ENCODE measurements at regions not wholly inside any gene's neighbourhood (a gene's known extent, or its start where the extent isn't known, plus 50 kb on each side); places are given as distances from the start of the nearest gene placed in this dataset.
A peak's percentile ranks its signal among the peaks of the same experiment; 100 is the strongest.
"Not testable (repeated sequence)": the region's sequence is repeated elsewhere in the genome, so short reads cannot be mapped to it uniquely, and the experiment has no call there.

DNA sequence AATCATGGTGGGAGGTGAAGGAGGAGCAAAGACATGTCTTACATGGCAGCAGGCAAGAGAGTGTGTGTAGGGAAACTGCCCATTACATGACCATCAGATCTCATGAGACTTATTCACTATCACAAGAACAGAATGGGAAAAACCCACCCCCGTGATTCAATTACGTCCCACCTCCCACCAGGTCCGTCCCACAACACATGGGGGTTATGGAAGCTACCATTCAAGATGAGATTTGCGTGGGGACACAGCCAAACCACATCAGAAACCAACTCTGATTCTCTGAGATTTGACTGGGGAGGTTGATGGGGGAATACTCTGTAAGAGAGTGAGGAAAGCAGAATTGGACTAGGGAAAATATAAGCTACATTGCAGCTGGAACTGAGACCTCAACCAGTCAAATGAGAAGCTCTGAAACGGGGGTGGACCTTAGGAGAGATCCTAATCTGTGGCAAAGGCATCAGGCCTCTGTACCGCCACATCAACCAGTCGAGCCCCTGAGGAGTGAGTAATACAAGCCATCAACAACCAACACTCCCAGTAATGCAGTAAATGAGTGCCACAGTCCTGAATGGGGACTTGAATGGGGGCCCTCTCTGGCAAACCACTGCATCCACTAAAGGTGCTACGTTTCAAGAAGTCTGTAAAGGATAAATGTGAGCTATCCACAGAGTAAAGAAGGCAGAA, 207.9 kb upstream of the GADL1 start:
- no peak for DNase-seq

DNA sequence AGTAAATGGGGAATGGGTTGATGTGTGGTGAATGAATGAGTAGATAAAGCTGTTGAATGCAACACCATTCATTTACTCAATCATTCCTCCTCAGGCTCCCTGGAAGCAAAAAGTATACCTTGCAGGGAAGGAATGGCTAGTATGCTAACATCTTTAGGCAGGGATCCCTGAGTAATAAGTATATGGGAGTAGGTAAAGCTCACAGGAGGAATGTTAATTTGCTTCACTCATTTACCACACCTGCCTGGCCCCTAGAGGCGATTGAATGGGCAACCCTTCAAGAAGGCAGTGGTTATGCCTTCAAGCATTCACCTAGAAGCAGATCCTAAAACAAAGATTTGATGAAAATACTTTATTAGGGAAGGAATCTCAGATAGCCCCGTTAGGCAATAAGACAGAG, 208.7 kb upstream of the GADL1 start:
- no peak for DNase-seq

DNA sequence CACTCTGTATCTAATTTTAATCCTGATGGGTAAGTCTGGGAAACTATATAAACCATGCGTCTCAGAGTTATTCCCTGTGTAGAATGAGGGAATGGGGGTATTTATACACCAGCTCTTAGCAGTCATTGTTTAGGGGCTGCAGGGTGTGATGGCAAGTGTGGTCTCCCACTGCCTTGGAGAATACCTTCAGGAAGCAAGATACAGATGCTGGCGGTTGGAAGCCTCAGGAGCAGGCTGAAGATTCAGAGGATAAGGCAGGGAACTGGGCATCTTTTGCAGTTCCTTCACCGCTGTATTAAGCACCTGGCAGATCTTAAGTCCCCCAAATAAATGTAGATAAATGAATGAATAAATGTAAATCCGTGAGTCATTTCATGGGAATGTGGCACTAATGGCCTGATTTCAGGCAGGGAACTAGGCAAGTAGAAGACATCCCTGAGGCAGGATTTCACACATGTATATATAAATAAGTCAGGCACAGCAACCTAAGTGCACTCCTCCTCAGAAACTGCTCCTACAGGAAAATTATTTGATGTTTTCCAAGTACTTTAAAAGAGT, 209.2 kb upstream of the GADL1 start:
- no peak for DNase-seq

DNA sequence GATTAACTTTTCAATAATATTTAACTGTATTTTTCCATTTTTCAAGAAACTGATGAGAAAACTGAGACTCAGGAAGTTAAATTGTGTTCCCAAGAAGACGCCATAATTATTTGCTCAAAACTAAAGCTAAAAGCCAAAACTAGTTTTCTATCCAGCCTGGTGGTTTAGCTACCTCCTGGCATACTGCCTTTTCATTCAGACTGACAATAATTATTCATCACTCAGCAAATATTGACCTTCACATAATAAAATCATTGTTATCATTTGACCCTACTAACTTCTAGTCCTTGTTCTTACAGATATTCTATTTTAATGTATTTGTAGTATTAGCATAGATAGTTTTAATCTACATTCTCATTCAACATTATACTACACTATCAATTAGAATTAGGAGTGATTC, 210.6 kb upstream of the GADL1 start:
- DNase-seq: no peak

DNA sequence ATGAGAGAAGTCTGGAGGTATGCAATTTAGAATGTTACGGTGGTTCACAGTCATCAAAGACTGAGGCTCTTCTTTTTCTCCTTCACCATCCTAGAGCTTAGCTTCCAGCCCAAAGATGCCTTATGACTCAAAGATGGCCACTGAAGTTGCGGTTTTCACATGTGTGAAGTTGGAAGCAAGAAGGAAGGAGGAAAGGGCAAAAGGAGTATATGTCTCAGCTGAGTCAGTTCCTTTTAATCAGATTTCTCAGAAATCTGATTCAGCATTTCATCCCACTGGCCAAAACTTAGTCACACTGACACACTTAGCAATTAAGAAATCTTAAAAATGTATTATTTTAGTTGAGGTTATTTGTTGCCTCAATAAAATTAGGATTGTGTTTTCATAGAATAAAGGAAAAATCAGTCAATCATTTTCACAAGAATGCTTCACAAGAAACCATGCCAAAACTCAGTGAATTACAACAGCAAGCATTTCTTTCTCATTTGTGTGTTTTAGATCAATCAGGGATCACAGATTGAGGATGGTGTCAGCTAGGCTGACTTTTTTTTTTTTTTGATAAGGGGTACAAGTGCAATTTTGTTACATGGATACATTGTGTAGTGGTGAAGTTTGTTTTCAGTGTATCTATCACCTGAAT, 211.1 kb upstream of the GADL1 start:
- no peak for DNase-seq

DNA sequence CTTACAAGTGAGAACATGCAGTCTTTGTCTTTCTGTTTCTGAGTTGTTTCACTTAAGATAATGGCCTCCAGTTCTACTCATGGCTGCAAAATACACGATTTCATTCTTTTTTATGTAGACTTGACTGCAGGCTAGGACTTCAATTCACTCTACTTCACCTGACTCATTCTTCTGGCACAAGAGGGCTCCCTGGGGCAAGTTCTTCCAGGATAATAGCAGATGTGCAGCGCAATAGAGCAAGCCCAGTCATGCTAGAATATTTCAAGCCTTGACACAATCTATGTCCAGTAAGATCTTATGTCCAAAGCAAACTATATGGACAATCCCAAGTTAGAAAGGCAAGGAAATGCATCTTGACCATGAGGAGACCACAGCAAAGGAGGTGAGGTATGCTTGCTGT, 211.7 kb upstream of the GADL1 start:
- no peak for DNase-seq

DNA sequence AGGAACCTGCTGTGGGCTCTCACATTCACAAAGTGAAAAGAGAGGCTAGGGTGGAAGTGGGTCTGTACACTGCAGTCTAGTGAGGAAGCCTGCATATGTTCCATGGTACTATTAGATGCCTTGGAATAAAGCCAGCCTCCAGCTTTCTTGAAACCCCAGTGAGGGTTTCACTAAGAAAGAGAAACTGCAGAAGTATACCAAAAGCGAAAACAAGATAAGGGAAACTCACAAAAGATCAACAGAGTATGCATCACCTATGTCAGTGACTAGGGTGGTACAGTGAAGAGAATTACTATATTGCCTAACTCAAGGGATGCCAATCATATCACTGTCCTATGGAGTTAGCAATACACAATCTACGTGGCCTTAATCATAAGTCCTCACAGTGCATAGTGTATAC, 212.5 kb upstream of the GADL1 start:
- DNase-seq: no peak

DNA sequence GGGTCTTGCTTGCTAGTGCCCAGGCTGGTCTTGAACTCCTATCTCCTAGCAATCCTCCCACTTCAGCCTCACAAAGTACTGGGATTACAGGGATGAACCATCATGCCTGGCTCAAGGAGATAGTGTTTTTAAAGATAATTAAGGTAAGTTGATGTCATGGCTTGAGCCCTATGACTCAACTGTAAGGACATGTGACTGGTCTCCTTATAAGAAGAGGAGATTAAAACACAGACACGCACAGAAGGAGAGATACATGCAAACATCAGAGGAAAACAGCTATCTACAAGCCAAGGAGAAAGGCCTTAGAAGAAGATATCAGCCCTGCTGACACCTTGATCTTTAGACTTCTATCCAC, 220.4 kb upstream of the GADL1 start:
- DNase-seq: no peak

DNA sequence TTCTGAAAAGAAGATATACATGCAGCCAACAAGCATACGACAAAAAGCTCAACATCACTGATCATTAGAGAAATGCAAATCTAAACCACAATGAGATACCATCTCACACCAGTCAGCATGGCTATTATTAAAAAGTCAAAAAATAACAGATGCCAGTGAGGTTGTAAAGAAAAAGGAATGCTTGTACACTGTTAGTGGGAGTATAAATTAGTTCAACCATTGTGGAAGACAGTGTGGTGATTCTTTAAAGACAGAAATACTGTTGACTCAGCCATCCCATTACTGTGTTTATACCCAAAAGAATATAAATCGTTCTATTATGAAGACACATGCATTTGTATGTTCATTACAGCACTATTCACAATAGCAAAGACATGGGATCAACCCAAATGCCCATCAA, 221.1 kb upstream of the GADL1 start:
- DNase-seq: not testable (repeated sequence)

DNA sequence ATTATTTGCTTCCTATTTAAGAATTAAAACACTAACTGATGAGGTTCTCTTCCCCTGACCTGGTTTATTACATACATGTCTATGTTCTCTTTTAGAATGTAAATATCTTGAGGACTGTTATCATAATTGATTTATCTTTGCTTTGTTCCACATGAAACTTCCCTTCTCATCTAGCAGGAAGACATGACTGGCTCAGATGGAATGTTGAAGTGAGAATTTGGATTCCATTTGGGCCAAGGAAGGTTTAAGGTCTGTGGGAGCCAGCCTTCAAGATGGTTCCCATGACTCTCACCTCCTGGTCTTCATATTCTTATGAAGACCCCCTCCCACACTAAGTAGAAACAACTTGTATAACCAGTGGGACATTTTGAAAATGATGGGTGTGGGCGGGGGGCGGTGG, 222.2 kb upstream of the GADL1 start:
- DNase-seq: no peak

DNA sequence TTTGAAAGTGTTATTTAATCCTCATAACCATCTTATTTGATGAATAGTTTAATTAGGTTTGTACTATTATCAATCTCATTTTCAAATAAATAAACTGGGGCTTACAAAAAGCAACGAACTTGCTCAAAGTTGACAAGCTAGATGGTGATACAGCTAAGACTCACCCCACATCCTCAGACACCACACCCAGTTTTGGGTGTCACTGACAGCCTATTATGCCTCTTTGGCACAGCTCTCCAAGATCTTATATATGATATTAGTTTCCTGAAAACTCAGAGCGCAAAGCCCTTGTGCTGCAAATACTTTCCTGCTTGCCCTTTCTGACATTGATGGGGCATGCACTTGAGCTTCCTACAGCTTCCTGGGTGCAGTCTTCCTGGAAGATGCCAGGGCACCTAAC, 223.4 kb upstream of the GADL1 start:
- no peak for DNase-seq

DNA sequence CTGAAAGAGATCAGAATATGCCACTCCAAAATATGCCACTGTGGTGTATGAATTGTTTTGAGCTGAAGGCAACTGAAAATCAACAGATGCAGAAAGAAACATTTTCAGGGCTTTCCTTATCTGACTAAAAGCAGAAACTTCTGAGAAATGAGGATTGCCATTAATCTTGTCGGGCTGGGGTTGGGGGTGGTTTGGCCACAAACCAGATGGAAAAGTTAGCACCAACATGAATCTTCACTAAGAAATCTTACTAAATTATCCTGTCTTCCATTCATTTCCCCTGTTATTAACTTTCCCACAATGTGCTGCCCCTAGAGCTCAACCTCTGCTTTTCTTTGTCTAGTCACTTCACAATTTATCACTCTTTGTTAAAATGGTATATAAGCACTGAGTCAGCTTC, 229.9 kb upstream of the GADL1 start:
- DNase-seq: no peak

DNA sequence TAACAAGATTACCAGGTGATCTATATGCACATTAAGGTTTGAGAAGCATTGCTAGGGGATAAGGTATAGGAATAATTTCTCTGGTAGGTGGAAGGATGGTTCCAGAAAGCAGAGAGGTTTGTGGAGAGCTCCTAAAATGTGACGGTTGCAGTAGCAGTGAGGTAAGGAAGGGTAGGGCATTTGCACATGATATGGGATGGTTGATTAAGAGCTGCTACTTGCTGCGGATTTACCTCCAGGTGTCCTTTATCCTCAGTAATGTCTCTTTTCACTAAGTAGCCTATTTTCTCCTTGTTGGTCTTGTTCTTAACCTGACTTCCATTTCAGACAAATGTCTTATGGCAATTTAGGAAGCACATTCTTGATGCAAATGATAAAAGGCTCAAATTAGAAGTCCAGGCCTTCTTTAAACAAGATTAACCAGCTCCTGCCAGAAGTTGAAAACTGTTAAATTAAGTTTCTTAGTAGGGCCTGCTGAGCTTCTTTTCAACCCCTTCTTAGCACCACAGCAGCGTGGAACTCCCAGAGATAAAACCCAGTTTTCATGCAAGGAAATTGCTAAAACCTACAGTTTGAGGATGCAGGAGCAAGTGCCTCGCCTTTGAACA, 231.1 kb upstream of the GADL1 start:
- peak in 1 of 2 experiments; percentile 20 for DNase-seq

DNA sequence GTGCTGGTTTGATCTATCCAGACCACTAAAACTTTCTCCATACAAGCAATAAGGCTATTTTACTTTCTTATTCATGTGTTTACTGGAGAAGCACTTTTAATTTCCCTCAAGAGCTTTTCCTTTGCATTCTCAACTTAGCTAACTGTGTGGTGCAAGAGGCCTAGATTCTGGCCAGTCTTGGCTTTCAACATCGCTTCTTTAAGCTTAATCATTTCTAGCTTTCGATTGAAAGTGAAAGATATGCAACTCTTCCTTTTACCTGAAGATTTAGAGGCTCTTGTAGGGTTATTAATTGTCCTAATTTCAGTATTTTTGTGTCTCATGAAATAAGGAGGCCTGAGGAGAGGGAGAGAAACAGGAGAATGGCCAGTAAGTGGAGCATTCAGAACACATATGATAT, 234.8 kb upstream of the GADL1 start:
- DNase-seq: no peak

DNA sequence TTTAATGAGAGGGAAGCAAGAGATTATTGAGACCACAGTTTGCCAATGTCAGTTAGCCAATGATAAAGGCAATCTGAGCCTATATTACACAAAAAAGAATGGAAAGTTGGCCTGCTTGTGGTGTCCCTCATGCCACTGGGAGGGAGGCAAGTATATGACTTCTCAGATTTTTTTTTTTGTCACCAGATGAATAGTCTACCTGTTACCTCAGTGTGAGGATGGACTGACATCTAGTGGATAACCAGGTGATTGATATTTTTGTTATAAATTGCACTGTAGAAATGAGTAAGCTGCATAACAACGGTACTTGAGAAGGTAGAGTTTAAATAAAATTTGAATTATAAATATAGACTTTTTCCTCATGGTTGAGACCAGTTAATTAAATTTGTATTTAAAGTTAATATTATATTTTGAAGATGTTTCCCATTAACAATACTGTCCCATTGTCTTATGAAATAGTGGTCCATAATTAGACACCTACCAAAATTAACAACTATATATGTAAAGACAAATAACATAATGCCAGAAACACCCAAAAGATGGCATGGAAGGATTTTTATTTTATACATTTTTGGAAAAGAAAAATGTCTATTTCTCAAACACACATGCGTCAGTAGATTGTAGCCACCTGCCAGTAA, 237.8 kb upstream of the GADL1 start:
- peak in 1 of 2 experiments; percentile 60 for DNase-seq

DNA sequence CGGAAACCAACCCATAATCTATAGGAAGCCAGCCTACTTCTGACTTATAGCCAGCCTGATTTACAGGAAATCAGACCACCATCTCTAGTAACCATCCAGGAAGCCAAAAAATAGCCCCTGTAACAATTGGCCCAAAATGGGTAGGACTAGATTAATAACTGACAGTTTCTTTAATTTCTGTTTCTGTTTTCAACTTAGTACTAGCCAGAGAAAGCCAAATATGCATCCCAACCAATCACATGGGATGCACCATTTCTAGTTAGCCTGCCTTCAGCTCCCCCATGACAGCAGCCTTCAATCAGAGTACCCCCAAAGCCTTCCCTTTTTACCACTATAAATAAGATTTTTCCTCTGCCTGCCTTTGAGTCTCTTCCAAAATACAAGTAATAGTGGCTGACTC, 239.1 kb upstream of the GADL1 start:
- no peak for DNase-seq

DNA sequence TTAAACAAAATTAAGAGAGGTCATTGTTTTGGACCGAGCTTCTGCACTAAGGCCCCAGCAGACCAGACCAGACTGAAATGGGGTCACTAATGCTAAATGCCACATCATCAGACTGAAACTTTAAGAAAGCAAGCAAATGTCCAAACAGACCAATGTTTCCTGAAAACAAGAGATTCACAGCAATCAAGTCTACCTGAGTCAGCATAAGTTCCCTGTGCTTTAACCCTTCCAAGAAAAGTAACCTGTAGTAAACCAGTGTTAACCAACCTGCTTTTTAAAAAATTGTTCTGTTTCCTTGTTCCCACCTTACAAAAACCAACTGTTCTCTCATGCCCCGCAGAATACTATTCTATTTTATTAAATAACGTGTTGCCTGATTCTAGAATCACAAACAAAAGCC, 241.1 kb upstream of the GADL1 start:
- DNase-seq: no peak

DNA sequence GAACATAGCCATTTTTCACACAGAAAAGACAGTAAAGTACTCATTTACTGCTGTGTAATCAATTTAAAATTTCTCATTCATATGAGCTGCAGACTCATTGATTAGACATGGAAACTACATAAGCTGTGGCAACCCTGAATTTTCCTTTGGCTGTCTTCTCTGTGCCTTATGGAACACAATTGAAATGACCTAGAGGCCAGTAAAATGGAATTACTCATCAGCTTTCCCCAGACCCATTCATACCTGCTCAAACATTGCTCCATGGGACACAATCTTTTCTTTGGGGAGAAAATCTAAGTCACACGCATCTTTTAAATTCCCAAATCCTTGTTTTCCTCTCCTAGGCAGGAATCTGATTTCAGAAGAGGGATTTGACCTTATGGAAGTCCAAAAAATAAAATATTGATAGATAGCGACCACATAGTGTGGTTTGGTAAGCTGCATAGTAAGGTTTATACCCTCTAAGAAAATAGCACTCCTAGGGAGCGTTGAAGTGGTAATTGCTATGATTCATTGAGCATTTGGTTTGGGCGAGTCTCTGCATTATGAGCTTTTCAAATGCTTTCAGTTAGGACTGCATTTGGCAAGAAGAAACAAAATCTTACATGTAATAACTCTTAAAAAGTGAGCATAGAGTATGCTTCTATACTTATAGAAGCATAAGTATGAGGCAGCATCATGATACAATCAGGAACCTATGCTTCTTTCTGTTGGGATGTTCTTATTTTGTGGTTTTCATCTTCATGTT, 243.4 kb upstream of the GADL1 start:
- no peak for DNase-seq

DNA sequence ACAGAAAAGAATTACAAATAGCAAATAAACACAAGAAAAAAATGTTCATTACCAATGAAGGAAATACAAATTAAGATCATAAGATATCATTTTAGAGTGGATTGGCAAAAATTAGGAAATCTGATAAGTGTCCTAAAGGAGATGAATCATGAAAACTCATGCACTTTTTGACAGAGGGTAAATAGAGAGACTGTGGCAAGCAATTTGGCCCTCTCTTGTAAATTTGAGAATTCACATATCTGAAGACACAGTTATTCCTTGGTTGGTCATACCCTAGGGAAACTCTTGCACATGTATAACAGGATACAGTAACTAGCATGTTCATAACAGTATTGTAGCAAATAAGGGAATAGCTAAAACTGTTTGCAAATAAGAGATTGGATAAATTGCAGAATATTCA, 246.0 kb upstream of the GADL1 start:
- no peak for DNase-seq

DNA sequence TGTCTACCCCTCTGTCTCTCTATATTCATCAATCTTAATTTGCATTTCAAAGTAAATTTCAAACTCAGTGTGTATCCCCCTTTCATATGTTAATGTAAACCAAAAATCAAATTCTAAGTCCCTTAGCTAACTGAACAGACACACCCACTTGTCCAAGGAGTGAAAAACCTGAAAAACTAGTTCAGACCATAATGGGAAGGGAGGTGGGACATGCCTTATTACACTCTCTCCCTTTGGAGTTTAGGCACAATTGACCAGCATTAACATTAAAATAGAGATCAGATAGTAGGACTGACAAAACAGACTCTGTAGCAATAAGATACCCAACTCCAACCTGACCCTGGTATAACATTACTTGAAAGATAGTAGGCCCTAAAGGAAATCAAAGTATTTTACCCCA, 247.7 kb upstream of the GADL1 start:
- no peak for DNase-seq

DNA sequence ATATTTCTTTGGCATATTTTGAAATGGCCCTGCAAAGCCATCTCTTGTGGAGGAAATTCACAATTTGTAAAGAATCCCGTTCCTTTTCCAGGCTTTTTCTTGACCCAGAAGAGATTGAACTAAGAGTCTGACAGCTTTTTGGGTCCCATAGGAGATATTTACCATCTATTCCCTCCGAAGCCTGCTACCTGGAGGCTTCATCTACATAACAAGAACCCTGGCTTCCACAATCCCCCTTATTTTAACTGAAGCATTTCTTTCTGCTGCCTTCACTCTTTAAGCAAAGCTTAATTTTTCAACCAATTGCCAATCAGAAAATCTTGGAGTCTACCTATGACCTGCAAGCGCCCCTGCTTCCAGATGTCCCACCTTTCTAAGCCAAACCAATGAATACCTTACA, 248.1 kb upstream of the GADL1 start:
- DNase-seq: no peak

DNA sequence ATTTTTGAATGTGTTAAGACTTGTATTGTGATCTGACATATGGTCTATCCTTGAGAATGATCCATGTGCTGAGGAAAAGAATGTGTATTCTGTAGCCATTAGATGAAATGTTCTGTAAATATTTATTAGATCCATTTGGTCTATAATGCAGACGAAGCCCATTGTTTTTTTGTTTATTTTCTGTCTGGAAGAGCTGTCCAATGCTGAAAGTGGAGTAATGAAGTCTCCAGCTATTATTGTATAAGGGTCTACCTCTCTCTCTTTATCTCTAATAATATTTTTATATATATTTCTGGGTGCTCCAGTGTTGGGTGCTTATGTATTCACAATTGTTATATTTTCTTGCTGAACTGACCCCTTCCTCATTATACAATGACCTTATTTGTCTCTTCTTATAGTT, 250.6 kb upstream of the GADL1 start:
- no peak for DNase-seq

DNA sequence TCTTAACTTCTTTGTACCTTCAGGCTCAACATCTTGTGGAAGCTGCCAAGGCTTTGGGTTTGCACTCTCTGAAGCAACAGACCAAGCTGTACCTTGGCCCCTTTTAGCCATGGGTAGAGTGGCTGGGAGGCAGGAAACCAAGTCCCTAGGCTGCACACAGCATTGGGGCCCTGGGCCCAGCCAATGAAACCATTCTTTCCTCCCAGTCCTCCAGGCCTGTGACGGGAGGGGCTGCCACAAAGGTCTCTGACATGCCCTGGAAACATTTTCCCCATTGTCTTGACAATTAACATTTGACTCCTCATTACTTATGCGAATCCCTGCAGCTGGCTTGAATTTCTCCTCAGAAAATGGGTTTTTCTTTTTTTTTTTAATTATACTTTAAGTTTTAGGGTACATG, 253.1 kb upstream of the GADL1 start:
- no peak for DNase-seq
